HG03159 (cell line): ENCODE measurements at regions not wholly inside any gene's neighbourhood (a gene's known extent, or its start where the extent isn't known, plus 50 kb on each side); places are given as distances from the start of the nearest gene placed in this dataset.

Experiments used
- ATAC-seq: cut with Tn5 transposase; IDR thresholded peaks from one replicate; pipeline ENCODE4 v1.9.1; 2021; ENCODE audit warnings: mild to moderate bottlenecking, moderate library complexity; ENCODE audit not compliant: unreplicated experiment

GRCh38 chr13:44117816-44118215 is 238.1 kb downstream of the LACC1 start:
- no peak for ATAC-seq

- ATAC-seq: no peak
Observed at GRCh38 chr13:44118881-44119280, 239.2 kb downstream of the LACC1 start.

- ATAC-seq: no peak
Observed at GRCh38 chr13:44120043-44120442, 240.3 kb downstream of the LACC1 start.

GRCh38 chr13:44120849-44121755 is 241.4 kb downstream of the LACC1 start:
- no peak for ATAC-seq

GRCh38 chr13:44124352-44124751 is 244.6 kb downstream of the LACC1 start:
- no peak for ATAC-seq

- no peak for ATAC-seq
Observed at GRCh38 chr13:44125943-44126469, 246.3 kb downstream of the LACC1 start.

- no peak for ATAC-seq
Observed at GRCh38 chr13:44128552-44129001, 245.0 kb upstream of the SERP2 start.

- ATAC-seq: no peak
Observed at GRCh38 chr13:44129418-44129817, 244.2 kb upstream of the SERP2 start.

- no peak for ATAC-seq
Observed at GRCh38 chr13:44131069-44131614, 242.5 kb upstream of the SERP2 start.

GRCh38 chr13:44132710-44133109 is 240.9 kb upstream of the SERP2 start:
- ATAC-seq: no peak

GRCh38 chr13:44133626-44134025 is 240.0 kb upstream of the SERP2 start:
- ATAC-seq: no peak

GRCh38 chr13:44135566-44135965 is 238.1 kb upstream of the SERP2 start:
- no peak for ATAC-seq

- ATAC-seq: no peak
Observed at GRCh38 chr13:44136696-44137268, 236.8 kb upstream of the SERP2 start.

- no peak for ATAC-seq
Observed at GRCh38 chr13:44137466-44137865, 236.2 kb upstream of the SERP2 start.

- no peak for ATAC-seq
Observed at GRCh38 chr13:44140146-44140545, 233.5 kb upstream of the SERP2 start.

- ATAC-seq: no peak
Observed at GRCh38 chr13:44140888-44141724, 232.5 kb upstream of the SERP2 start.

- ATAC-seq: peak; percentile 100
Observed at GRCh38 chr13:44141725-44142539, 231.7 kb upstream of the SERP2 start.

- ATAC-seq: no peak
Observed at GRCh38 chr13:44142540-44142867, 231.1 kb upstream of the SERP2 start.

GRCh38 chr13:44142941-44143665 is 230.5 kb upstream of the SERP2 start:
- ATAC-seq: no peak

GRCh38 chr13:44146138-44146537 is 227.5 kb upstream of the SERP2 start:
- no peak for ATAC-seq
